ENCODE measurements at regions not wholly inside any gene's neighbourhood (a gene's known extent, or its start where the extent isn't known, plus 50 kb on each side); places are given as distances from the start of the nearest gene placed in this dataset.

GRCh38 chr5:117594166-117594565, 1019.5 kb upstream of the SEMA6A start:
- no peak for TF ChIP-seq CTCF (IDR thresholded peaks at IDR 0.05; ENCODE audit: insufficient read depth, low read length, severe bottlenecking)
- Histone ChIP-seq H3K27me3 (ENCODE audit: control insufficient read depth, insufficient read depth, low read length) (no peaks in the 10 kb centered on the region), H3K36me3 (ENCODE audit: control insufficient read depth, insufficient read depth, low read length) (no peaks in the 10 kb centered on the region), H3K4me3 (ENCODE audit: low read depth, low read length) (no peak overlapping the region)
- FAIRE-seq (no peak), DNase-seq (ENCODE audit: low read depth) (no peak)

GRCh38 chr5:117590944-117591343, 1016.3 kb upstream of the SEMA6A start:
- peak; percentile 44 for TF ChIP-seq CTCF (IDR thresholded peaks at IDR 0.05; ENCODE audit: insufficient read depth, low read length, severe bottlenecking)
- Histone ChIP-seq H3K36me3 (ENCODE audit: control insufficient read depth, insufficient read depth, low read length) (no peaks in the 10 kb centered on the region), H3K27me3 (ENCODE audit: control insufficient read depth, insufficient read depth, low read length) (no peaks in the 10 kb centered on the region), H3K4me3 (ENCODE audit: low read depth, low read length) (no peak overlapping the region)
- DNase-seq (ENCODE audit: low read depth) (peak; percentile 29), FAIRE-seq (no peak)

GRCh38 chr5:117588611-117589010, 1014.0 kb upstream of the SEMA6A start:
- DNase-seq (ENCODE audit: low read depth): peak; percentile 3
- FAIRE-seq: no peak
- H3K36me3 ChIP-seq (ENCODE audit: control insufficient read depth, insufficient read depth, low read length): no peaks in the 10 kb centered on the region
- no peaks in the 10 kb centered on the region for H3K27me3 ChIP-seq (ENCODE audit: control insufficient read depth, insufficient read depth, low read length)
- no peak for TF ChIP-seq CTCF (IDR thresholded peaks at IDR 0.05; ENCODE audit: insufficient read depth, low read length, severe bottlenecking)
- no peak overlapping the region for H3K4me3 ChIP-seq (ENCODE audit: low read depth, low read length)

- TF ChIP-seq CTCF (IDR thresholded peaks at IDR 0.05; ENCODE audit: insufficient read depth, low read length, severe bottlenecking): no peak
- no peak overlapping the region for H3K4me3 ChIP-seq (ENCODE audit: low read depth, low read length)
- no peak for DNase-seq (ENCODE audit: low read depth)
- no peak for FAIRE-seq
- H3K36me3 ChIP-seq (ENCODE audit: control insufficient read depth, insufficient read depth, low read length): no peaks in the 10 kb centered on the region
- H3K27me3 ChIP-seq (ENCODE audit: control insufficient read depth, insufficient read depth, low read length): no peaks in the 10 kb centered on the region
Observed at GRCh38 chr5:117587111-117587510, 1012.5 kb upstream of the SEMA6A start.

GRCh38 chr5:117568622-117569021, 994.0 kb upstream of the SEMA6A start:
- H3K4me3 ChIP-seq (ENCODE audit: low read depth, low read length): no peak overlapping the region
- no peak for TF ChIP-seq CTCF (IDR thresholded peaks at IDR 0.05; ENCODE audit: insufficient read depth, low read length, severe bottlenecking)
- H3K27me3 ChIP-seq (ENCODE audit: control insufficient read depth, insufficient read depth, low read length): no peaks in the 10 kb centered on the region
- FAIRE-seq (no peak), DNase-seq (ENCODE audit: low read depth) (peak; percentile 46)
- H3K36me3 ChIP-seq (ENCODE audit: control insufficient read depth, insufficient read depth, low read length): no peaks in the 10 kb centered on the region

GRCh38 chr5:117568126-117568525, 993.5 kb upstream of the SEMA6A start:
- no peak overlapping the region for H3K4me3 ChIP-seq (ENCODE audit: low read depth, low read length)
- no peak for FAIRE-seq

More at GRCh38 chr5:117568126-117568525, 993.5 kb upstream of the SEMA6A start:
- H3K36me3 ChIP-seq (ENCODE audit: control insufficient read depth, insufficient read depth, low read length): no peaks in the 10 kb centered on the region
- no peaks in the 10 kb centered on the region for H3K27me3 ChIP-seq (ENCODE audit: control insufficient read depth, insufficient read depth, low read length)
- TF ChIP-seq CTCF (IDR thresholded peaks at IDR 0.05; ENCODE audit: insufficient read depth, low read length, severe bottlenecking): no peak
- peak; percentile 1 for DNase-seq (ENCODE audit: low read depth)

All from bronchial epithelial cell (primary cell).